ENCODE measurements at regions not wholly inside any gene's neighbourhood (a gene's known extent, or its start where the extent isn't known, plus 50 kb on each side); places are given as distances from the start of the nearest gene placed in this dataset.

- ChIA-PET CTCF (ENCODE audit: partially characterized antibody) (interaction anchor here (0.9 to 1.6 kb wide), 2 partner anchors 10 to 73 kb away, joined by 3 to 5 read pairs; no protein-coding TSS in a partner anchor), POLR2A (ENCODE audit: partially characterized antibody) (no interaction called here)
- Histone ChIP-seq H2BK15ac (ENCODE audit: low read length) (no peak overlapping the region), H3K4me2 (ENCODE audit: insufficient read depth in 1 of 2, low read depth in 2 of 2, low read length in 2 of 2) (no peak overlapping the region), H3K36me3 (ENCODE audit: control insufficient read depth in 2 of 4, insufficient read depth in 4 of 4, low read length in 3 of 4) (no peaks in the 10 kb centered on the region), H3K14ac (ENCODE audit: insufficient read length) (no peak overlapping the region), H4K20me1 (replicated peaks in 1 of 2; ENCODE audit: control insufficient read depth in 1 of 2, insufficient read depth in 2 of 2, low read length in 2 of 2) (no peaks in the 10 kb centered on the region), H2BK5ac (ENCODE audit: low read depth, low read length) (no peak overlapping the region), H4K91ac (replicated peaks; ENCODE audit: insufficient read length, low read length) (no peak overlapping the region), H4K5ac (ENCODE audit: insufficient read length, low read depth, low read length) (no peak overlapping the region), H3K4me1 (replicated peaks in 1 of 4; ENCODE audit: control insufficient read depth in 3 of 4, insufficient read depth in 4 of 4, low read length in 3 of 4) (no peaks in the 10 kb centered on the region), H3K4me3 (ENCODE audit: extremely low read depth in 1 of 4, insufficient read depth in 2 of 4, low read depth in 3 of 4, low read length in 4 of 4) (no peak overlapping the region), H2BK12ac (ENCODE audit: low read depth, low read length) (no peak overlapping the region), H3K23me2 (ENCODE audit: low read depth, low read length) (no peaks in the 10 kb centered on the region), H3K79me1 (ENCODE audit: low read depth, low read length) (no peaks in the 10 kb centered on the region), H3K23ac (ENCODE audit: insufficient read length) (no peak overlapping the region), H2AFZ (ENCODE audit: low read length) (no peak overlapping the region), H4K8ac (ENCODE audit: extremely low read depth, insufficient read depth, low read length) (no peak overlapping the region), H3K9me3 (ENCODE audit: insufficient read depth in 2 of 2, low read depth in 1 of 2, low read length in 1 of 2) (no peaks in the 10 kb centered on the region), H3K27ac (ENCODE audit: low read depth, low read length) (no peak overlapping the region), H2BK120ac (replicated peaks; ENCODE audit: low read depth, low read length) (no peak overlapping the region), H3K4ac (replicated peaks; ENCODE audit: insufficient read length, low read depth, low read length) (no peak overlapping the region), H2AK5ac (ENCODE audit: low read depth, low read length) (no peak overlapping the region), H2BK20ac (ENCODE audit: low read length) (no peak overlapping the region), H3K27me3 (replicated peaks in 1 of 4; ENCODE audit: control insufficient read depth in 3 of 4, extremely low read depth in 1 of 4, insufficient read depth in 3 of 4, low read length in 3 of 4) (no peaks in the 10 kb centered on the region), H3K56ac (replicated peaks; ENCODE audit: insufficient read length, low read depth, low read length) (no peak overlapping the region), H3K9ac (replicated peaks in 1 of 4; ENCODE audit: extremely low read depth in 1 of 4, low read depth in 3 of 4, low read length in 3 of 4) (no peak overlapping the region), H3K18ac (ENCODE audit: extremely low read depth, low read length) (no peak overlapping the region), H3K79me2 (ENCODE audit: control insufficient read depth in 1 of 2, insufficient read depth in 2 of 2, low read length in 2 of 2) (no peaks in the 10 kb centered on the region)
- 93% methylated on average over 1 of the region's 1 CpG; no CpG with 5 or more reads in 1 of the 2 experiments for WGBS, 2 experiments (ENCODE audit: extremely low coverage in 1 of 2, insufficient coverage in 1 of 2, insufficient read length in 1 of 2, insufficient replicate concordance in 2 of 2, low coverage in 1 of 2, low lambda C conversion rate in 2 of 2, missing lambda C conversion rate in 1 of 2)
- no peak for DNase-seq (ENCODE audit: low read depth in 1 of 2, low spot score in 2 of 2)
- FAIRE-seq = no peak
- TF ChIP-seq E2F6 (IDR thresholded peaks at IDR 0.05) (no peak), JUND (IDR thresholded peaks at IDR 0.05; ENCODE audit: low read length) (no peak), SAP30 (IDR thresholded peaks at IDR 0.05; ENCODE audit: insufficient read depth, insufficient replicate concordance, low read length) (no peak), GABPA (IDR thresholded peaks at IDR 0.05; ENCODE audit: borderline replicate concordance, insufficient read depth, low read length) (no peak), HDAC2 (IDR thresholded peaks at IDR 0.05; ENCODE audit: borderline replicate concordance in 1 of 2, low read depth in 2 of 2, low read length in 2 of 2) (no peak), CTBP2 (IDR thresholded peaks at IDR 0.05; ENCODE audit: borderline replicate concordance, insufficient read depth, insufficient read length, low read length) (no peak), SRF (IDR thresholded peaks at IDR 0.05; ENCODE audit: low read depth, low read length) (no peak), RAD21 (IDR thresholded peaks at IDR 0.05 in 1 of 2, conservative IDR thresholded peaks at IDR 0.05 in 1 of 2; ENCODE audit: low read depth in 2 of 2, low read length in 2 of 2) (no peak), JUN (IDR thresholded peaks at IDR 0.05; ENCODE audit: low read depth, low read length) (no peak), RXRA (IDR thresholded peaks at IDR 0.05; ENCODE audit: insufficient read depth, low read depth, low read length) (no peak), RFX5 (IDR thresholded peaks at IDR 0.05; ENCODE audit: borderline replicate concordance, low read depth, low read length) (no peak)
These were observed 654.2 kb upstream of the MAP3K7 start for GRCh38 chr6:91240878-91241603.

Measured in H1 (cell line).